Type B pancreatic cell (in vitro differentiated cells): ENCODE measurements at regions not wholly inside any gene's neighbourhood (a gene's known extent, or its start where the extent isn't known, plus 50 kb on each side); places are given as distances from the start of the nearest gene placed in this dataset.

ENCODE experiments used
- DNase-seq: peaks from one replicate; pipeline ENCODE4 v3.0.0; 2021; ENCODE audit warnings: mixed read lengths; ENCODE audit not compliant: unreplicated experiment; ENCODE audit errors: extremely low spot score
- H3K27ac Mint-ChIP-seq: 2 replicates; pipeline ENCODE4 v1.8.0; 2021; ENCODE audit warnings: mild to moderate bottlenecking, mixed read lengths
- H3K27me3 Mint-ChIP-seq: 2 replicates; pipeline ENCODE4 v1.8.0; 2021; ENCODE audit warnings: mixed read lengths
- H3K36me3 Mint-ChIP-seq: 2 replicates; pipeline ENCODE4 v1.8.0; 2021; ENCODE audit warnings: mixed read lengths
- H3K4me1 Mint-ChIP-seq: one replicate; pipeline ENCODE4 v1.8.0; 2021; ENCODE audit warnings: mixed read lengths; ENCODE audit not compliant: unreplicated experiment
- H3K4me3 Mint-ChIP-seq: 2 replicates; pipeline ENCODE4 v1.8.0; 2021; ENCODE audit warnings: mild to moderate bottlenecking, mixed read lengths
- H3K9me3 Mint-ChIP-seq: 2 replicates; pipeline ENCODE4 v1.8.0; 2021; ENCODE audit warnings: mixed read lengths
- CTCF ChIP-seq: fragments of 200-600 bp; sonication (generic); conservative IDR thresholded peaks from 2 replicates; pipeline ENCODE4 v1.5.0; 2021; ENCODE audit warnings: antibody characterized with exemption, mild to moderate bottlenecking

- Mint-ChIP-seq H3K36me3 (no peaks in the 10 kb centered on the region), H3K27me3 (peaks cover 35% of the 10 kb centered on the region), H3K27ac (no peak overlapping the region), H3K4me1 (no peaks in the 10 kb centered on the region), H3K4me3 (no peak overlapping the region), H3K9me3 (peaks cover 12% of the 10 kb centered on the region)
- DNase-seq = peak; percentile 64
- TF ChIP-seq CTCF = no peak
These were observed 90.8 kb downstream of the FOXL3 start for GRCh38 chr7:380711-381210.

GRCh38 chr7:381211-382042, 91.5 kb downstream of the FOXL3 start:
- Mint-ChIP-seq H3K4me3 (no peak overlapping the region), H3K4me1 (no peaks in the 10 kb centered on the region), H3K27me3 (peaks cover 35% of the 10 kb centered on the region), H3K9me3 (peaks cover 12% of the 10 kb centered on the region), H3K36me3 (no peaks in the 10 kb centered on the region), H3K27ac (no peak overlapping the region)
- DNase-seq = peak; percentile 64
- no peak for TF ChIP-seq CTCF

- Mint-ChIP-seq H3K27me3 (peaks cover 35% of the 10 kb centered on the region), H3K27ac (no peak overlapping the region), H3K36me3 (no peaks in the 10 kb centered on the region), H3K9me3 (peaks cover 12% of the 10 kb centered on the region), H3K4me1 (no peaks in the 10 kb centered on the region), H3K4me3 (no peak overlapping the region)
- no peak for TF ChIP-seq CTCF
- no peak for DNase-seq
These were observed 92.1 kb downstream of the FOXL3 start for GRCh38 chr7:382043-382400.

- Mint-ChIP-seq H3K4me1 (no peaks in the 10 kb centered on the region), H3K27me3 (peaks cover 24% of the 10 kb centered on the region), H3K36me3 (no peaks in the 10 kb centered on the region), H3K4me3 (no peak overlapping the region), H3K9me3 (peaks cover 12% of the 10 kb centered on the region), H3K27ac (no peak overlapping the region)
- no peak for DNase-seq
- TF ChIP-seq CTCF = no peak
These were observed 96.4 kb downstream of the FOXL3 start for GRCh38 chr7:386385-386784.

- no peaks in the 10 kb centered on the region for H3K36me3 Mint-ChIP-seq
- H3K9me3 Mint-ChIP-seq = peaks cover 12% of the 10 kb centered on the region
- TF ChIP-seq CTCF = no peak
- H3K4me1 Mint-ChIP-seq = no peaks in the 10 kb centered on the region
- peak; percentile 61 for DNase-seq
- H3K4me3 Mint-ChIP-seq = no peak overlapping the region
- peaks cover 17% of the 10 kb centered on the region for H3K27me3 Mint-ChIP-seq
- no peak overlapping the region for H3K27ac Mint-ChIP-seq
These were observed 97.4 kb downstream of the FOXL3 start for GRCh38 chr7:387132-388022.
